Esophagus squamous epithelium (tissue), 5 donors: ENCODE measurements at regions not wholly inside any gene's neighbourhood (a gene's known extent, or its start where the extent isn't known, plus 50 kb on each side); places are given as distances from the start of the nearest gene placed in this dataset.

ENCODE experiments used
- DNase-seq: peaks from one replicate; lab custom pipeline; 2025; lab: John Stamatoyannopoulos, UW
- H3K27ac ChIP-seq, 4 donors: fragments of 200-600 bp; sonication (generic); one replicate each; pipeline ENCODE4 v1.5.1; 2016 to 2019; ENCODE audit warnings: mild to moderate bottlenecking in 1 of 4
- H3K27me3 ChIP-seq, 4 donors: fragments of 200-600 bp; sonication (generic); 1 replicate in 3 of 4; 2 replicates in 1 of 4; pipeline versions ENCODE4 v1.5.1 to v1.6.0; 2017 to 2021; ENCODE audit warnings: antibody characterized with exemption in 1 of 4
- H3K36me3 ChIP-seq, 3 donors: fragments of 200-600 bp; sonication (generic); one replicate each; pipeline ENCODE4 v1.5.1; 2016 to 2019
- H3K4me1 ChIP-seq, 3 donors: fragments of 200-600 bp; sonication (generic); one replicate each; pipeline ENCODE4 v1.5.1; 2017 to 2019
- H3K4me3 ChIP-seq, 4 donors: fragments of 200-600 bp; sonication (generic); 1 replicate in 3 of 4; 2 replicates in 1 of 4; pipeline ENCODE4 v1.5.1; 2016 to 2019; ENCODE audit warnings: mild to moderate bottlenecking in 2 of 4, moderate library complexity in 1 of 4
- H3K9me3 ChIP-seq, 3 donors: fragments of 200-600 bp; sonication (generic); one replicate each; pipeline ENCODE4 v1.5.1; 2016 to 2019
- CTCF ChIP-seq, 6 experiments: fragments of 450-650 bp in 4 of 6; fragments of 200-600 bp in 2 of 6; sonication (generic) in 2 of 6; IDR thresholded peaks; one replicate each; pipeline ENCODE4 v1.5.1; 2016 to 2019; ENCODE audit warnings: antibody characterized with exemption in 6 of 6, mild to moderate bottlenecking in 4 of 6, moderate library complexity in 4 of 6
- POLR2A ChIP-seq, 4 donors: fragments of 450-650 bp; IDR thresholded peaks; one replicate each; pipeline ENCODE4 v1.6.1; 2017; ENCODE audit warnings: antibody characterized with exemption in 4 of 4, mild to moderate bottlenecking in 4 of 4, moderate library complexity in 3 of 4
- WGBS, 2 donors: methylation state at CpG; one replicate each; pipeline ENCODE4 v1.1.5; 2018; 5-methylcytosine and 5-hydroxymethylcytosine counted together
- intact Hi-C: fragments of 100-400 bp; cut with DNase I; formaldehyde crosslinking; loops from one replicate; pipeline ENCODE4 v1.15.0; 2022
- donor health status: DM: yes; HTN: yes; CAD: no.

GRCh38 chr18:38984968-38985367 lies 1419.4 kb upstream of the CELF4 start:
- H3K27ac ChIP-seq = no peak overlapping the region
- TF ChIP-seq CTCF (IDR thresholded peaks at IDR 0.05) = no peak
- no peak for TF ChIP-seq POLR2A (IDR thresholded peaks at IDR 0.05)
- peaks cover 0 to 4% (median 0%) of the 10 kb centered on the region in 3 donors for H3K4me1 ChIP-seq
- no peaks in the 10 kb centered on the region for H3K36me3 ChIP-seq
- intact Hi-C loops = no loop called here
- no peaks in the 10 kb centered on the region for H3K9me3 ChIP-seq
- DNase-seq = no peak
- H3K4me3 ChIP-seq = no peak overlapping the region
- no peaks in the 10 kb centered on the region for H3K27me3 ChIP-seq

- Histone ChIP-seq H3K4me1 (peaks cover 0 to 4% (median 0%) of the 10 kb centered on the region in 3 donors), H3K27me3 (no peaks in the 10 kb centered on the region), H3K36me3 (no peaks in the 10 kb centered on the region), H3K9me3 (no peaks in the 10 kb centered on the region), H3K4me3 (no peak overlapping the region), H3K27ac (no peak overlapping the region)
- no peak for DNase-seq
- intact Hi-C loops = no loop called here
- 78 to 80% methylated on average over 1 of the region's 1 CpG for WGBS, 2 donors
- TF ChIP-seq POLR2A (IDR thresholded peaks at IDR 0.05) = no peak
- no peak for TF ChIP-seq CTCF (IDR thresholded peaks at IDR 0.05)
These were observed 1416.5 kb upstream of the CELF4 start for GRCh38 chr18:38982072-38982471.

- Histone ChIP-seq H3K4me1 (peaks cover 0 to 4% (median 0%) of the 10 kb centered on the region in 3 donors), H3K27ac (no peak overlapping the region), H3K9me3 (no peaks in the 10 kb centered on the region), H3K4me3 (no peak overlapping the region), H3K36me3 (no peaks in the 10 kb centered on the region), H3K27me3 (no peaks in the 10 kb centered on the region)
- 0 to 6% methylated on average over 2 of the region's 2 CpGs for whole genome bisulfite sequencing, 2 donors
- DNase-seq = no peak
- intact Hi-C loops = no loop called here
- TF ChIP-seq POLR2A (IDR thresholded peaks at IDR 0.05) (no peak), CTCF (IDR thresholded peaks at IDR 0.05) (no peak)
These were observed 1415.8 kb upstream of the CELF4 start for GRCh38 chr18:38981389-38981788.

- no peak for TF ChIP-seq CTCF (IDR thresholded peaks at IDR 0.05)
- no peaks in the 10 kb centered on the region for H3K27me3 ChIP-seq
- H3K9me3 ChIP-seq = no peaks in the 10 kb centered on the region
- no peaks in the 10 kb centered on the region for H3K36me3 ChIP-seq
- peaks cover 0 to 4% (median 0%) of the 10 kb centered on the region in 3 donors for H3K4me1 ChIP-seq
- DNase-seq = no peak
- no peak overlapping the region for H3K4me3 ChIP-seq
- no peak overlapping the region for H3K27ac ChIP-seq
- intact Hi-C loops = no loop called here
These were observed 1414.8 kb upstream of the CELF4 start for GRCh38 chr18:38980420-38980819.

GRCh38 chr18:38972571-38972970 lies 1407.0 kb upstream of the CELF4 start:
- TF ChIP-seq CTCF (IDR thresholded peaks at IDR 0.05) (no peak), POLR2A (IDR thresholded peaks at IDR 0.05) (no peak)
- no peak for DNase-seq
- H3K4me3 ChIP-seq = no peak overlapping the region
- intact Hi-C loops = no loop called here
- no peak overlapping the region for H3K27ac ChIP-seq
- no peaks in the 10 kb centered on the region for H3K36me3 ChIP-seq
- H3K4me1 ChIP-seq = no peaks in the 10 kb centered on the region
- H3K9me3 ChIP-seq = no peaks in the 10 kb centered on the region
- H3K27me3 ChIP-seq = no peaks in the 10 kb centered on the region
- WGBS, 2 donors = 92 to 94% methylated on average over 1 of the region's 1 CpG
